Choroid plexus epithelial cell (primary cell): ENCODE measurements at regions not wholly inside any gene's neighbourhood (a gene's known extent, or its start where the extent isn't known, plus 50 kb on each side); places are given as distances from the start of the nearest gene placed in this dataset.
A peak's percentile ranks its signal among the peaks of the same experiment; 100 is the strongest.

Experiments
- DNase-seq: peaks from one replicate; pipeline ENCODE4 v3.0.0-alpha.2; 2010; ENCODE audit warnings: low read depth
- H3K4me3 ChIP-seq: 2 replicates; pipeline ENCODE4 v1.5.1; 2011; ENCODE audit warnings: low read depth, mild to moderate bottlenecking, control low read depth, low read length, moderate library complexity
- CTCF ChIP-seq: conservative IDR thresholded peaks from 2 replicates; pipeline ENCODE4 v1.5.1; 2011; ENCODE audit warnings: low read depth, mild to moderate bottlenecking, control low read depth, inconsistent platforms, low read length, moderate library complexity

GRCh38 chr2:196473617-196474016, 165.9 kb upstream of the CCDC150 start:
- no peak for DNase-seq
- TF ChIP-seq CTCF: no peak
- no peak overlapping the region for H3K4me3 ChIP-seq

GRCh38 chr2:196475611-196476010, 163.9 kb upstream of the CCDC150 start:
- no peak overlapping the region for H3K4me3 ChIP-seq
- DNase-seq: no peak
- TF ChIP-seq CTCF: no peak

- TF ChIP-seq CTCF: no peak
- H3K4me3 ChIP-seq: no peak overlapping the region
- DNase-seq: no peak
Observed at GRCh38 chr2:196478588-196478987, 160.9 kb upstream of the CCDC150 start.

- no peak overlapping the region for H3K4me3 ChIP-seq
- peak; percentile 54 for DNase-seq
- no peak for TF ChIP-seq CTCF
Observed at GRCh38 chr2:196479350-196479749, 160.2 kb upstream of the CCDC150 start.

- no peak overlapping the region for H3K4me3 ChIP-seq
- TF ChIP-seq CTCF: no peak
- no peak for DNase-seq
Observed at GRCh38 chr2:196480653-196481323, 158.7 kb upstream of the CCDC150 start.

- DNase-seq: peak; percentile 84
- TF ChIP-seq CTCF: no peak
- H3K4me3 ChIP-seq: no peak overlapping the region
Observed at GRCh38 chr2:196481324-196481697, 158.2 kb upstream of the CCDC150 start.
